A549 (cell line): ENCODE measurements at regions not wholly inside any gene's neighbourhood (a gene's known extent, or its start where the extent isn't known, plus 50 kb on each side); places are given as distances from the start of the nearest gene placed in this dataset.

ENCODE experiments used
- ATAC-seq, 2 experiments: fragments of 200-7000 bp in 1 of 2; fragments of >200 bp in 1 of 2; cut with Nextera tagmentation in 1 of 2; cut with Tn5 transposase in 1 of 2; 3 replicates each; pipeline versions ENCODE4 v1.8.0 to v1.9.1; 2018 to 2020; ENCODE audit warnings: mild to moderate bottlenecking in 1 of 2, moderate library complexity in 1 of 2
- CTCF ChIA-PET: fragments of 300-600 bp; sonication (Branson Sonifier 250); formaldehyde crosslinking; extraction: SDS; loops from one replicate; lab custom pipeline; 2021; ENCODE audit warnings: antibody characterized with exemption, inconsistent platforms; lab: Yijun Ruan, JAX
- POLR2A ChIA-PET: fragments of 350-600 bp; formaldehyde crosslinking; extraction: SDS; loops from one replicate; lab custom pipeline; 2021; ENCODE audit warnings: antibody characterized with exemption, inconsistent platforms; lab: Yijun Ruan, JAX
- DNase-seq, 2 experiments: peaks; one replicate each; pipeline versions ENCODE4 v3.0.0 to v3.0.0-alpha.2; 2011 to 2016; ENCODE audit warnings: low read depth in 1 of 2, low spot score in 1 of 2
- FAIRE-seq: peaks from 2 replicates; lab custom pipeline; 2011; peaks lifted over from hg19 to GRCh38; lab: Jason Lieb, UNC
- H3K27ac ChIP-seq, 2 experiments: fragments of >200 bp; sonication (Bioruptor Twin); formaldehyde crosslinking; 3 replicates each; pipeline ENCODE4 v1.5.1; 2016 to 2017
- H3K4me1 ChIP-seq: fragments of >200 bp; sonication (Bioruptor Twin); formaldehyde crosslinking; 3 replicates; pipeline ENCODE4 v1.6.1; 2016
- H3K4me2 ChIP-seq: fragments of >200 bp; sonication (Bioruptor Twin); formaldehyde crosslinking; 3 replicates; pipeline ENCODE4 v1.6.1; 2016
- H3K4me3 ChIP-seq: fragments of >200 bp; sonication (Bioruptor Twin); formaldehyde crosslinking; 3 replicates; pipeline ENCODE4 v1.5.1; 2016
- H3K9me3 ChIP-seq: fragments of >200 bp; sonication (Bioruptor Twin); formaldehyde crosslinking; 3 replicates; pipeline ENCODE4 v1.6.1; 2016
- BHLHE40 ChIP-seq: IDR thresholded peaks from 2 replicates; pipeline ENCODE4 v1.6.1; 2012; ENCODE audit warnings: low read depth, low read length, inconsistent platforms
- CBX8 ChIP-seq: fragments of 200-600 bp; sonication (generic); IDR thresholded peaks from 2 replicates; pipeline ENCODE4 v1.6.1; 2016
- CEBPB ChIP-seq, 2 experiments: fragments of >200 bp in 1 of 2; sonication (Bioruptor Twin) in 1 of 2; formaldehyde crosslinking in 1 of 2; IDR thresholded peaks; 2 replicates each; pipeline ENCODE4 v1.6.1; 2012 to 2016
- CTCF ChIP-seq: fragments of >200 bp; sonication (Bioruptor Twin); formaldehyde crosslinking; IDR thresholded peaks from 3 replicates; pipeline ENCODE4 v1.5.1; 2016
- EHF ChIP-seq: fragments of 250-450 bp; sonication (Bioruptor Pico); IDR thresholded peaks from 2 replicates; pipeline ENCODE4 v1.5.0; 2020; ENCODE audit warnings: mild to moderate bottlenecking
- ESRRA ChIP-seq: fragments of 150-350 bp; IDR thresholded peaks from 2 replicates; pipeline ENCODE4 v1.6.1; 2014; ENCODE audit warnings: mild to moderate bottlenecking, low read length, borderline replicate concordance
- GATA3 ChIP-seq: IDR thresholded peaks from 2 replicates; pipeline ENCODE4 v1.6.1; 2012; ENCODE audit warnings: borderline replicate concordance
- HDAC2 ChIP-seq: fragments of 200-600 bp; sonication (generic); IDR thresholded peaks from 2 replicates; pipeline ENCODE4 v1.6.1; 2016
- HEYL ChIP-seq: fragments of 250-450 bp; sonication (Bioruptor Pico); IDR thresholded peaks from 2 replicates; pipeline ENCODE4 v1.8.0; 2021; ENCODE audit warnings: mild to moderate bottlenecking, moderate library complexity
- JUN ChIP-seq, 2 experiments: fragments of >200 bp; sonication (Bioruptor Twin); formaldehyde crosslinking; IDR thresholded peaks; 2 replicates in 1 of 2; 3 replicates in 1 of 2; pipeline ENCODE4 v1.6.1; 2016 to 2017
- KDM1A ChIP-seq: fragments of 200-600 bp; sonication (generic); IDR thresholded peaks from 2 replicates; pipeline ENCODE4 v1.6.1; 2016; ENCODE audit warnings: low read depth, mild to moderate bottlenecking
- KDM5A ChIP-seq: fragments of 200-600 bp; sonication (generic); IDR thresholded peaks from 2 replicates; pipeline ENCODE4 v1.6.1; 2016; ENCODE audit warnings: antibody characterized with exemption, mild to moderate bottlenecking
- MAFK ChIP-seq: fragments of 450-650 bp; IDR thresholded peaks from 2 replicates; pipeline ENCODE4 v1.6.1; 2014; ENCODE audit not compliant: partially characterized antibody
- MYC ChIP-seq: IDR thresholded peaks from 2 replicates; pipeline ENCODE4 v1.6.1; 2012; ENCODE audit warnings: mild to moderate bottlenecking, inconsistent platforms, low read length, improper control_type of control experiment, borderline replicate concordance
- NFE2L2 ChIP-seq: fragments of 150-350 bp; conservative IDR thresholded peaks from 2 replicates; pipeline ENCODE4 v1.6.1; 2014; ENCODE audit warnings: low read length
- PHF8 ChIP-seq: fragments of 200-600 bp; sonication (generic); IDR thresholded peaks from 2 replicates; pipeline ENCODE4 v1.6.1; 2016; ENCODE audit warnings: low read depth, mild to moderate bottlenecking, antibody characterized with exemption, moderate library complexity, borderline replicate concordance
- RAD21 ChIP-seq, 2 experiments: fragments of >200 bp in 1 of 2; sonication (Bioruptor Twin) in 1 of 2; formaldehyde crosslinking in 1 of 2; IDR thresholded peaks in 1 of 2; conservative IDR thresholded peaks in 1 of 2; 2 replicates in 1 of 2; 3 replicates in 1 of 2; pipeline ENCODE4 v1.6.1; 2012 to 2018; ENCODE audit warnings: inconsistent platforms in 1 of 2
- RARB ChIP-seq: fragments of 250-450 bp; sonication (Bioruptor Pico); IDR thresholded peaks from 2 replicates; pipeline ENCODE4 v1.8.0; 2021; ENCODE audit warnings: mild to moderate bottlenecking, moderate library complexity
- RFX5 ChIP-seq: fragments of 450-650 bp; IDR thresholded peaks from 2 replicates; pipeline ENCODE4 v1.7.1; 2014; ENCODE audit warnings: antibody characterized with exemption, mild to moderate bottlenecking, moderate library complexity
- SREBF2 ChIP-seq: fragments of 450-650 bp; IDR thresholded peaks from 2 replicates; pipeline ENCODE4 v1.6.1; 2014; ENCODE audit warnings: mild to moderate bottlenecking, moderate library complexity
- ZNF302 ChIP-seq: fragments of 250-450 bp; sonication (Bioruptor Pico); IDR thresholded peaks from 2 replicates; pipeline ENCODE4 v1.9.0; 2021; ENCODE audit warnings: inconsistent platforms, mild to moderate bottlenecking, moderate library complexity
- WGBS: methylation state at CpG from one replicate; pipeline ENCODE4 v1.1.6; 2017; ENCODE audit errors: missing lambda C conversion rate; 5-methylcytosine and 5-hydroxymethylcytosine counted together
- TF ChIP-seq, protein P1 (sequence below): fragments of 150-350 bp; IDR thresholded peaks from 2 replicates; pipeline ENCODE4 v1.6.1; 2014; ENCODE audit warnings: low read depth, mild to moderate bottlenecking, low read length
- TF ChIP-seq, protein P2 (sequence below): fragments of 450-650 bp; IDR thresholded peaks from 2 replicates; pipeline ENCODE4 v1.6.1; 2014; ENCODE audit warnings: antibody characterized with exemption
- TF ChIP-seq, protein P3 (sequence below): fragments of 250-450 bp; sonication (Bioruptor Pico); IDR thresholded peaks from 2 replicates; pipeline ENCODE4 v1.5.0; 2020; ENCODE audit warnings: low read depth, mild to moderate bottlenecking, moderate library complexity
- TF ChIP-seq, protein P4 (sequence below): fragments of >200 bp; sonication (Bioruptor Twin); formaldehyde crosslinking; IDR thresholded peaks from 3 replicates; pipeline ENCODE4 v1.6.1; 2016
- TF ChIP-seq, protein P5 (sequence below): IDR thresholded peaks from 2 replicates; pipeline ENCODE4 v1.6.1; 2012

DNA sequence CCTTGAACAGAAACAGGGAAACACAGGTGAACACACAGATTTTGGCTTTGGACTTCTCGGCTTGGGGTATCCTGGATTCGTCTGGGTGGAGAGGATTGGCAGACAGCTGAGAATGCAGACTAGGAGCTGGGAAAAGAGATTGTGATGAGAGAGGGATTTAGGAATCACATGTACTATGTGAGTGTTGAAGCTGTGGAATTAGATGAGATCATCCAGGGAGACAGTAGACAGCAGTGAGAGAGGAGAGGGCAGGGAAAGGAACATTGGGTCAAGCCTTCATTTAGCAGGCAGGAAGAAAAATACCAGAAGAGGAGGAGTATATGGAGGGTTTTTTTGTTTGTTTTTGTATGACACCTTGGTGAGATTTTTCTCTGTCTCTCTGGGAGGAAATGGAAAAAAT is 262.1 kb upstream of the TBL1XR1 start:
- WGBS: 82% methylated on average over 2 of the region's 2 CpGs
- no peak overlapping the region for H3K27ac ChIP-seq
- CTCF ChIA-PET: no interaction called here

DNA sequence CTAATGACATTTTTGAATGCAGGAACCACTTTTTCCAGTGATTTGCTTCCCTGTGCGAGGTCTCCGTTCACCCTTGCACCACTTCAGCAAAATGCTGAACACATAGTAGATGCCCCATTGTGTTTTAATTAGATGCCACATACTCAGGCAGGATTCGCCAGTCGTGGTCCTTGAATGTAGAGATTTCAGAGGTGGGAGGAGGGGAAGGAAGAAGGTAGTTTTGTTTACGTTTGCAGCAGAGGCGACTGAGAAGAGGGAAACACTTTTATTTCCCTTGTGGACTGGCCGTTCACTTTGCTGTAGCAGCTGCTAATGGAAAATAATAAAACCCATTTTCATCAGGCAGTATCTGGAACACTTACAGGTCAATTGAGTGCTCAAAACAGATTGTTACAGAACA is 262.8 kb upstream of the TBL1XR1 start:
- H3K9me3 ChIP-seq: peaks cover 9% of the 10 kb centered on the region; the same call in 2 of the 3 replicates
- H3K4me3 ChIP-seq: no peak overlapping the region
- POLR2A ChIA-PET: no interaction called here
- H3K4me2 ChIP-seq: no peak overlapping the region
- no peak for TF ChIP-seq CBX8
- TF ChIP-seq, protein P1, sequence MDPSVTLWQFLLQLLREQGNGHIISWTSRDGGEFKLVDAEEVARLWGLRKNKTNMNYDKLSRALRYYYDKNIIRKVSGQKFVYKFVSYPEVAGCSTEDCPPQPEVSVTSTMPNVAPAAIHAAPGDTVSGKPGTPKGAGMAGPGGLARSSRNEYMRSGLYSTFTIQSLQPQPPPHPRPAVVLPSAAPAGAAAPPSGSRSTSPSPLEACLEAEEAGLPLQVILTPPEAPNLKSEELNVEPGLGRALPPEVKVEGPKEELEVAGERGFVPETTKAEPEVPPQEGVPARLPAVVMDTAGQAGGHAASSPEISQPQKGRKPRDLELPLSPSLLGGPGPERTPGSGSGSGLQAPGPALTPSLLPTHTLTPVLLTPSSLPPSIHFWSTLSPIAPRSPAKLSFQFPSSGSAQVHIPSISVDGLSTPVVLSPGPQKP: no peak
- DNase-seq (no peak), ATAC-seq (no peak), FAIRE-seq (no peak)
- CTCF ChIA-PET: no interaction called here
- no peaks in the 10 kb centered on the region for H3K4me1 ChIP-seq
- no peak overlapping the region for H3K27ac ChIP-seq
- WGBS: 83% methylated on average over 7 of the region's 7 CpGs

More for the DNA sequence above, 262.1 kb upstream of the TBL1XR1 start:
- no peak for ATAC-seq
- Histone ChIP-seq H3K4me1 (no peaks in the 10 kb centered on the region), H3K4me2 (no peak overlapping the region), H3K4me3 (no peak overlapping the region), H3K9me3 (peaks cover 9% of the 10 kb centered on the region; the same call in 2 of the 3 replicates)
- TF ChIP-seq JUN (IDR thresholded peaks at IDR 0.05): no peak
- TF ChIP-seq BHLHE40: no peak
- TF ChIP-seq MYC: no peak
- TF ChIP-seq CTCF: no peak
- no peak for TF ChIP-seq SREBF2
- TF ChIP-seq, protein P2, sequence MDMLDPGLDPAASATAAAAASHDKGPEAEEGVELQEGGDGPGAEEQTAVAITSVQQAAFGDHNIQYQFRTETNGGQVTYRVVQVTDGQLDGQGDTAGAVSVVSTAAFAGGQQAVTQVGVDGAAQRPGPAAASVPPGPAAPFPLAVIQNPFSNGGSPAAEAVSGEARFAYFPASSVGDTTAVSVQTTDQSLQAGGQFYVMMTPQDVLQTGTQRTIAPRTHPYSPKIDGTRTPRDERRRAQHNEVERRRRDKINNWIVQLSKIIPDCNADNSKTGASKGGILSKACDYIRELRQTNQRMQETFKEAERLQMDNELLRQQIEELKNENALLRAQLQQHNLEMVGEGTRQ: no peak
- TF ChIP-seq RARB (CRISPR knock-in tag): no peak
- TF ChIP-seq, protein P3, sequence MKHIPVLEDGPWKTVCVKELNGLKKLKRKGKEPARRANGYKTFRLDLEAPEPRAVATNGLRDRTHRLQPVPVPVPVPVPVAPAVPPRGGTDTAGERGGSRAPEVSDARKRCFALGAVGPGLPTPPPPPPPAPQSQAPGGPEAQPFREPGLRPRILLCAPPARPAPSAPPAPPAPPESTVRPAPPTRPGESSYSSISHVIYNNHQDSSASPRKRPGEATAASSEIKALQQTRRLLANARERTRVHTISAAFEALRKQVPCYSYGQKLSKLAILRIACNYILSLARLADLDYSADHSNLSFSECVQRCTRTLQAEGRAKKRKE: no peak
- TF ChIP-seq KDM5A: no peak
- TF ChIP-seq KDM1A: no peak
- TF ChIP-seq, protein P4, sequence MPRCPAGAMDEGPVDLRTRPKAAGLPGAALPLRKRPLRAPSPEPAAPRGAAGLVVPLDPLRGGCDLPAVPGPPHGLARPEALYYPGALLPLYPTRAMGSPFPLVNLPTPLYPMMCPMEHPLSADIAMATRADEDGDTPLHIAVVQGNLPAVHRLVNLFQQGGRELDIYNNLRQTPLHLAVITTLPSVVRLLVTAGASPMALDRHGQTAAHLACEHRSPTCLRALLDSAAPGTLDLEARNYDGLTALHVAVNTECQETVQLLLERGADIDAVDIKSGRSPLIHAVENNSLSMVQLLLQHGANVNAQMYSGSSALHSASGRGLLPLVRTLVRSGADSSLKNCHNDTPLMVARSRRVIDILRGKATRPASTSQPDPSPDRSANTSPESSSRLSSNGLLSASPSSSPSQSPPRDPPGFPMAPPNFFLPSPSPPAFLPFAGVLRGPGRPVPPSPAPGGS: no peak
- no peak for TF ChIP-seq ZNF302
- TF ChIP-seq HEYL (CRISPR knock-in tag): no peak
- no peak for TF ChIP-seq NFE2L2
- TF ChIP-seq EHF (CRISPR knock-in tag): no peak
- TF ChIP-seq CEBPB (IDR thresholded peaks at IDR 0.05): no peak
- no peak for DNase-seq
- POLR2A ChIA-PET: no interaction called here
- FAIRE-seq: no peak

GRCh38 chr3:177461765-177462164 is 264.5 kb upstream of the TBL1XR1 start:
- H3K27ac ChIP-seq: no peak overlapping the region
- peaks cover 6% of the 10 kb centered on the region; the same call in 2 of the 3 replicates for H3K9me3 ChIP-seq
- no peak overlapping the region for H3K4me2 ChIP-seq
- POLR2A ChIA-PET: no interaction called here
- no peak overlapping the region for H3K4me3 ChIP-seq
- H3K4me1 ChIP-seq: no peaks in the 10 kb centered on the region
- no peak for DNase-seq
- no peak for FAIRE-seq
- 93% methylated on average over 3 of the region's 3 CpGs for WGBS
- CTCF ChIA-PET: no interaction called here
- no peak for ATAC-seq
- TF ChIP-seq MAFK (no peak), PHF8 (no peak), ESRRA (no peak), KDM5A (no peak), RAD21 (conservative IDR thresholded peaks at IDR 0.05 in 1 of 2, IDR thresholded peaks at IDR 0.05 in 1 of 2) (no peak), HDAC2 (no peak), RFX5 (no peak), GATA3 (no peak)
- TF ChIP-seq, protein P5, sequence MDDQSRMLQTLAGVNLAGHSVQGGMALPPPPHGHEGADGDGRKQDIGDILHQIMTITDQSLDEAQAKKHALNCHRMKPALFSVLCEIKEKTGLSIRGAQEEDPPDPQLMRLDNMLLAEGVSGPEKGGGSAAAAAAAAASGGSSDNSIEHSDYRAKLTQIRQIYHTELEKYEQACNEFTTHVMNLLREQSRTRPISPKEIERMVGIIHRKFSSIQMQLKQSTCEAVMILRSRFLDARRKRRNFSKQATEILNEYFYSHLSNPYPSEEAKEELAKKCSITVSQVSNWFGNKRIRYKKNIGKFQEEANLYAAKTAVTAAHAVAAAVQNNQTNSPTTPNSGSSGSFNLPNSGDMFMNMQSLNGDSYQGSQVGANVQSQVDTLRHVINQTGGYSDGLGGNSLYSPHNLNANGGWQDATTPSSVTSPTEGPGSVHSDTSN: no peak
- TF ChIP-seq, protein P1: no peak
